ENCODE measurements at regions not wholly inside any gene's neighbourhood (a gene's known extent, or its start where the extent isn't known, plus 50 kb on each side); places are given as distances from the start of the nearest gene placed in this dataset.
A peak's percentile ranks its signal among the peaks of the same experiment; 100 is the strongest.

- peak; percentile 41 for DNase-seq (ENCODE audit: low spot score)
- no peaks in the 10 kb centered on the region for H3K9me3 Mint-ChIP-seq
- no peak overlapping the region for H3K4me3 Mint-ChIP-seq
- Histone ChIP-seq H3K4me1 (ENCODE audit: insufficient read depth) (peaks cover 30% of the 10 kb centered on the region), H3K4me2 (no peak overlapping the region), H3K9me2 (ENCODE audit: insufficient read depth) (no peaks in the 10 kb centered on the region), H3K79me2 (replicated peaks; ENCODE audit: insufficient read depth) (no peaks in the 10 kb centered on the region), H3K36me3 (ENCODE audit: insufficient read depth) (no peaks in the 10 kb centered on the region), H3F3A (replicated peaks; ENCODE audit: low read depth) (no peaks in the 10 kb centered on the region), H4K20me1 (replicated peaks; ENCODE audit: insufficient read depth) (no peaks in the 10 kb centered on the region), H3K27ac (ENCODE audit: low read depth) (no peak overlapping the region), H2AFZ (no peak overlapping the region), H3K4me3 (no peak overlapping the region), H3K27me3 (ENCODE audit: insufficient read depth) (no peaks in the 10 kb centered on the region)
- H3K36me3 Mint-ChIP-seq (ENCODE audit: low read depth) = no peaks in the 10 kb centered on the region
- TF ChIP-seq, protein P1, sequence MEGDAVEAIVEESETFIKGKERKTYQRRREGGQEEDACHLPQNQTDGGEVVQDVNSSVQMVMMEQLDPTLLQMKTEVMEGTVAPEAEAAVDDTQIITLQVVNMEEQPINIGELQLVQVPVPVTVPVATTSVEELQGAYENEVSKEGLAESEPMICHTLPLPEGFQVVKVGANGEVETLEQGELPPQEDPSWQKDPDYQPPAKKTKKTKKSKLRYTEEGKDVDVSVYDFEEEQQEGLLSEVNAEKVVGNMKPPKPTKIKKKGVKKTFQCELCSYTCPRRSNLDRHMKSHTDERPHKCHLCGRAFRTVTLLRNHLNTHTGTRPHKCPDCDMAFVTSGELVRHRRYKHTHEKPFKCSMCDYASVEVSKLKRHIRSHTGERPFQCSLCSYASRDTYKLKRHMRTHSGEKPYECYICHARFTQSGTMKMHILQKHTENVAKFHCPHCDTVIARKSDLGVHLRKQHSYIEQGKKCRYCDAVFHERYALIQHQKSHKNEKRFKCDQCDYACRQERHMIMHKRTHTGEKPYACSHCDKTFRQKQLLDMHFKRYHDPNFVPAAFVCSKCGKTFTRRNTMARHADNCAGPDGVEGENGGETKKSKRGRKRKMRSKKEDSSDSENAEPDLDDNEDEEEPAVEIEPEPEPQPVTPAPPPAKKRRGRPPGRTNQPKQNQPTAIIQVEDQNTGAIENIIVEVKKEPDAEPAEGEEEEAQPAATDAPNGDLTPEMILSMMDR (conservative IDR thresholded peaks at IDR 0.05; ENCODE audit: low read depth in 2 of 2) = peak; percentile 62 to 69
- TF ChIP-seq NANOG (IDR thresholded peaks at IDR 0.05; ENCODE audit: borderline replicate concordance) = no peak
- peaks cover 34% of the 10 kb centered on the region for H3K4me1 Mint-ChIP-seq
- peaks cover 3% of the 10 kb centered on the region for H3K27me3 Mint-ChIP-seq (ENCODE audit: insufficient read depth, low read depth, poor library complexity)
- H3K27ac Mint-ChIP-seq = no peak overlapping the region
- ATAC-seq = no peak
These were observed 686.7 kb downstream of the DIAPH3 start for GRCh38 chr13:59477011-59477410.

- Histone ChIP-seq H3K4me2 (peak overlapping the region; percentile 2; the same call in 1 of the 2 replicates), H3K27me3 (ENCODE audit: insufficient read depth) (no peaks in the 10 kb centered on the region), H4K20me1 (replicated peaks; ENCODE audit: insufficient read depth) (no peaks in the 10 kb centered on the region), H3K4me1 (ENCODE audit: insufficient read depth) (peaks cover 41% of the 10 kb centered on the region), H3F3A (replicated peaks; ENCODE audit: low read depth) (no peaks in the 10 kb centered on the region), H3K9me2 (ENCODE audit: insufficient read depth) (no peaks in the 10 kb centered on the region), H3K79me2 (replicated peaks; ENCODE audit: insufficient read depth) (no peaks in the 10 kb centered on the region), H3K4me3 (no peak overlapping the region), H3K27ac (ENCODE audit: low read depth) (peak overlapping the region; percentile 75), H2AFZ (no peak overlapping the region), H3K36me3 (ENCODE audit: insufficient read depth) (no peaks in the 10 kb centered on the region)
- Mint-ChIP-seq H3K4me1 (peaks cover 43% of the 10 kb centered on the region), H3K36me3 (ENCODE audit: low read depth) (no peaks in the 10 kb centered on the region), H3K9me3 (no peaks in the 10 kb centered on the region), H3K27me3 (ENCODE audit: insufficient read depth, low read depth, poor library complexity) (peaks cover 2% of the 10 kb centered on the region), H3K4me3 (no peak overlapping the region; the same call in 2 of the 3 replicates), H3K27ac (no peak overlapping the region; the same call in 1 of the 2 replicates)
- peak; percentile 17 for ATAC-seq
- TF ChIP-seq NANOG (IDR thresholded peaks at IDR 0.05; ENCODE audit: borderline replicate concordance) (peak; percentile 33; the same call in 1 of the 2 replicates), EZH2phosphoT487 (IDR thresholded peaks at IDR 0.05; ENCODE audit: unreplicated experiment) (no peak), ZNF462 (CRISPR knock-in tag; IDR thresholded peaks at IDR 0.05) (no peak)
- DNase-seq (ENCODE audit: low spot score) = peak; percentile 29
These were observed 684.8 kb downstream of the DIAPH3 start for GRCh38 chr13:59478908-59479307.

Data from GM23338 (cell line).